CD14-positive monocyte (primary cell): ENCODE measurements at regions not wholly inside any gene's neighbourhood (a gene's known extent, or its start where the extent isn't known, plus 50 kb on each side); places are given as distances from the start of the nearest gene placed in this dataset.
A peak's percentile ranks its signal among the peaks of the same experiment; 100 is the strongest.

Source experiments
- DNase-seq, 3 donors: peaks; one replicate each; pipeline ENCODE4 v3.0.0-alpha.2; 2011 to 2022
- H2AFZ ChIP-seq: 2 replicates; pipeline ENCODE4 v1.6.0; 2012; ENCODE audit warnings: mild to moderate bottlenecking, low read depth, low read length, inconsistent platforms; ENCODE audit not compliant: insufficient read depth, poor library complexity, severe bottlenecking
- H3K27ac ChIP-seq, 2 donors: 1 replicate in 1 of 2; 2 replicates in 1 of 2; pipeline ENCODE4 v1.5.1; 2012 to 2013; ENCODE audit warnings: low read length in 2 of 2, control low read depth in 1 of 2, inconsistent platforms in 1 of 2, low read depth in 1 of 2, mild to moderate bottlenecking in 1 of 2
- H3K27me3 ChIP-seq, 2 donors: one replicate each; pipeline versions ENCODE4 v1.6.0 to v1.6.1; 2011 to 2013; ENCODE audit warnings: low read length in 2 of 2; ENCODE audit not compliant: control insufficient read depth in 2 of 2, insufficient read depth in 2 of 2
- H3K36me3 ChIP-seq, 2 donors: replicated peaks in 1 of 2; 1 replicate in 1 of 2; 2 replicates in 1 of 2; pipeline versions ENCODE4 v1.5.1 to v1.6.1; 2012 to 2013; ENCODE audit warnings: low read length in 2 of 2, control low read depth in 1 of 2, inconsistent platforms in 1 of 2, mild to moderate bottlenecking in 1 of 2; ENCODE audit not compliant: insufficient read depth in 2 of 2, control insufficient read depth in 1 of 2
- H3K4me1 ChIP-seq, 2 donors: 1 replicate in 1 of 2; 2 replicates in 1 of 2; pipeline versions ENCODE4 v1.5.1 to v1.6.1; 2012 to 2013; ENCODE audit warnings: low read length in 2 of 2, control low read depth in 1 of 2, inconsistent platforms in 1 of 2, mild to moderate bottlenecking in 1 of 2, moderate library complexity in 1 of 2; ENCODE audit not compliant: insufficient read depth in 2 of 2, control insufficient read depth in 1 of 2
- H3K4me2 ChIP-seq: replicated peaks from 2 replicates; pipeline ENCODE3; 2012; ENCODE audit warnings: low read length, moderate library complexity, mild to moderate bottlenecking; ENCODE audit not compliant: poor library complexity, severe bottlenecking; ENCODE audit errors: extremely low read depth
- H3K4me3 ChIP-seq, 3 experiments: fragments of 200-600 bp in 1 of 3; sonication (generic) in 1 of 3; replicated peaks in 1 of 3; 1 replicate in 2 of 3; 2 replicates in 1 of 3; pipeline ENCODE4 v1.5.1; 2011 to 2013; ENCODE audit warnings: low read length in 3 of 3, mild to moderate bottlenecking in 3 of 3, control low read depth in 2 of 3, low read depth in 2 of 3, inconsistent platforms in 1 of 3, moderate library complexity in 1 of 3
- H3K79me2 ChIP-seq: 2 replicates; pipeline ENCODE4 v1.6.0; 2012; ENCODE audit warnings: mild to moderate bottlenecking, control low read depth, inconsistent platforms, low read length, moderate library complexity; ENCODE audit not compliant: insufficient read depth
- H3K9ac ChIP-seq: 2 replicates; pipeline ENCODE4 v1.6.0; 2017; ENCODE audit warnings: low read length, mild to moderate bottlenecking; ENCODE audit not compliant: insufficient read depth, poor library complexity, severe bottlenecking
- H3K9me3 ChIP-seq, 2 donors: replicated peaks in 1 of 2; 1 replicate in 1 of 2; 2 replicates in 1 of 2; pipeline versions ENCODE4 v1.5.1 to v1.6.1; 2012 to 2013; ENCODE audit warnings: low read length in 2 of 2, control low read depth in 1 of 2; ENCODE audit not compliant: control insufficient read depth in 1 of 2, insufficient read depth in 1 of 2
- H4K20me1 ChIP-seq: 2 replicates; pipeline ENCODE4 v1.6.0; 2012; ENCODE audit warnings: mild to moderate bottlenecking, low read length, control low read depth, moderate library complexity; ENCODE audit not compliant: insufficient read depth
- H3K27ac Mint-ChIP-seq, 7 donors: one replicate each; pipeline ENCODE4 v1.8.0; 2020; ENCODE audit warnings: mild to moderate bottlenecking in 7 of 7, mixed read lengths in 7 of 7, moderate library complexity in 6 of 7, inconsistent platforms in 2 of 7
- H3K27me3 Mint-ChIP-seq, 3 donors: one replicate each; pipeline ENCODE4 v1.8.0; 2021 to 2022; ENCODE audit warnings: low read depth in 3 of 3, mild to moderate bottlenecking in 3 of 3, mixed read lengths in 3 of 3, moderate library complexity in 3 of 3, inconsistent platforms in 1 of 3
- H3K36me3 Mint-ChIP-seq, 2 donors: one replicate each; pipeline ENCODE4 v1.8.0; 2020; ENCODE audit warnings: mixed read lengths in 2 of 2, inconsistent platforms in 1 of 2, mild to moderate bottlenecking in 1 of 2
- H3K4me1 Mint-ChIP-seq: one replicate; pipeline ENCODE4 v1.8.0; 2020; ENCODE audit warnings: mild to moderate bottlenecking, mixed read lengths
- H3K4me3 Mint-ChIP-seq, 2 donors: one replicate each; pipeline ENCODE4 v1.8.0; 2020; ENCODE audit warnings: mild to moderate bottlenecking in 2 of 2, mixed read lengths in 2 of 2, moderate library complexity in 1 of 2
- H3K9me3 Mint-ChIP-seq, 7 donors: one replicate each; pipeline ENCODE4 v1.8.0; 2020 to 2022; ENCODE audit warnings: mixed read lengths in 7 of 7, mild to moderate bottlenecking in 6 of 7, moderate library complexity in 6 of 7, inconsistent platforms in 2 of 7
- WGBS: methylation state at CpG from one replicate; pipeline ENCODE4 v1.1.5; 2013; ENCODE audit warnings: missing lambda C conversion rate; ENCODE audit not compliant: insufficient coverage; 5-methylcytosine and 5-hydroxymethylcytosine counted together
- intact Hi-C, 2 donors: fragments of 100-400 bp; cut with micrococcal nuclease; formaldehyde crosslinking; loops; one replicate each; pipeline versions ENCODE4 v1.15.0 to v1.15.1; 2023
- TF ChIP-seq, protein P1 (sequence below): fragments of 200-600 bp; IDR thresholded peaks from one replicate; pipeline ENCODE4 v1.8.0; 2022; ENCODE audit warnings: antibody characterized with exemption, mild to moderate bottlenecking

DNA sequence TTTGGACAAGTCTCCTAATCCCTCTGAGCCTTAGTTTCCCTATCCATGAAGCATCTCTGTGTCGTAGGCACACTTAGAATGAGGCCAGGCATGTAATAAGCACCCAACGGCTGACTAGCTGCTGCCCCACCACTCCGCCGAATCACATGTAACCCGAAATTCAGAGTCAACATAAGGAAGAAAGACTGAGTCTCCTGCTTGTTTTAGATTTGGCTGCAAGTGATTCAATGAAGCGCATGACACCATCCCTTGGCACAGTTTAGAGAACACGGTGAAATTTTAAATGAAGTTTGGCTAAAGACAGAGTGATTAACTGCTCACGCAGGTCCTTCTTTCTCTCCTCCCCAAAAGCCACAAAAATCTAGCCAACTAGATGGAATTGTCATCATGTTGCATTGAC, 279.2 kb downstream of the TLE3 start:
- Histone ChIP-seq H3K27me3 (no peaks in the 10 kb centered on the region), H4K20me1 (no peaks in the 10 kb centered on the region), H3K9me3 (no peaks in the 10 kb centered on the region), H3K36me3 (no peaks in the 10 kb centered on the region), H3K27ac (no peak overlapping the region), H3K79me2 (no peaks in the 10 kb centered on the region), H3K4me2 (no peak overlapping the region), H3K4me1 (no peaks in the 10 kb centered on the region), H3K9ac (no peak overlapping the region), H3K4me3 (no peak overlapping the region), H2AFZ (no peak overlapping the region)
- intact Hi-C loops: no loop called here
- Mint-ChIP-seq H3K4me1 (no peaks in the 10 kb centered on the region), H3K9me3 (no peaks in the 10 kb centered on the region), H3K27me3 (peaks cover 2 to 14% (median 7%) of the 10 kb centered on the region in 3 donors), H3K36me3 (peaks cover 0 to 5% of the 10 kb centered on the region in 2 donors), H3K27ac (no peak overlapping the region), H3K4me3 (peak overlapping the region in 1 of 2 donors; percentile 8)
- no peak for DNase-seq
- TF ChIP-seq, protein P1, sequence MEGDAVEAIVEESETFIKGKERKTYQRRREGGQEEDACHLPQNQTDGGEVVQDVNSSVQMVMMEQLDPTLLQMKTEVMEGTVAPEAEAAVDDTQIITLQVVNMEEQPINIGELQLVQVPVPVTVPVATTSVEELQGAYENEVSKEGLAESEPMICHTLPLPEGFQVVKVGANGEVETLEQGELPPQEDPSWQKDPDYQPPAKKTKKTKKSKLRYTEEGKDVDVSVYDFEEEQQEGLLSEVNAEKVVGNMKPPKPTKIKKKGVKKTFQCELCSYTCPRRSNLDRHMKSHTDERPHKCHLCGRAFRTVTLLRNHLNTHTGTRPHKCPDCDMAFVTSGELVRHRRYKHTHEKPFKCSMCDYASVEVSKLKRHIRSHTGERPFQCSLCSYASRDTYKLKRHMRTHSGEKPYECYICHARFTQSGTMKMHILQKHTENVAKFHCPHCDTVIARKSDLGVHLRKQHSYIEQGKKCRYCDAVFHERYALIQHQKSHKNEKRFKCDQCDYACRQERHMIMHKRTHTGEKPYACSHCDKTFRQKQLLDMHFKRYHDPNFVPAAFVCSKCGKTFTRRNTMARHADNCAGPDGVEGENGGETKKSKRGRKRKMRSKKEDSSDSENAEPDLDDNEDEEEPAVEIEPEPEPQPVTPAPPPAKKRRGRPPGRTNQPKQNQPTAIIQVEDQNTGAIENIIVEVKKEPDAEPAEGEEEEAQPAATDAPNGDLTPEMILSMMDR: no peak
- WGBS: 93% methylated on average over 6 of the region's 8 CpGs

DNA sequence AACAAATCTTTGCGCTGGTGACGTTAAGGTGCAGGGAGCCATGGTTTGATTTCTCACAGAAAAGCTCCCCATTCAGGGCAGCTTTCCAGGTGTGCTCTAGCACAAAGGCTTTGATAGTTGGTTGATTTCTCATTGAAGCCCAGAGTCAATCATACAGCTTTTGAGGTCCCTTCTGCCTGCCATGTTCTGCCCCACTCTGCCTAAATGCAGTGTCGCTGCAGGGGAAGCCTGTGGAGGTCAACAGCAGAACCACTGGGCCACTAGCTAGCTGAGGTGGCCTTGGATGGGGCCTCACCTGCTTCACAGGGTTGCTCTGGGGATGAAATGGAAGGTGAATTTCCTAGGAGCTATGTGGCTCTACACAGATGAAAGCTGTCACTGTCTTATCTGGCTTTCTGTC, 278.3 kb downstream of the TLE3 start:
- Histone ChIP-seq H4K20me1 (no peaks in the 10 kb centered on the region), H3K9me3 (no peaks in the 10 kb centered on the region), H3K4me1 (no peaks in the 10 kb centered on the region), H3K4me3 (no peak overlapping the region), H2AFZ (no peak overlapping the region), H3K36me3 (no peaks in the 10 kb centered on the region), H3K79me2 (no peaks in the 10 kb centered on the region), H3K27me3 (no peaks in the 10 kb centered on the region), H3K9ac (no peak overlapping the region), H3K4me2 (no peak overlapping the region), H3K27ac (no peak overlapping the region)
- Mint-ChIP-seq H3K9me3 (no peaks in the 10 kb centered on the region), H3K4me1 (no peaks in the 10 kb centered on the region), H3K4me3 (no peak overlapping the region), H3K36me3 (peaks cover 0 to 5% of the 10 kb centered on the region in 2 donors), H3K27ac (no peak overlapping the region), H3K27me3 (peaks cover 2 to 12% (median 7%) of the 10 kb centered on the region in 3 donors)
- intact Hi-C loops: no loop called here
- TF ChIP-seq, protein P1: no peak
- no peak for DNase-seq
- WGBS: 96% methylated on average over 3 of the region's 3 CpGs
